NCI-H1092 treated with DMSO at 0.1 percent for 48 hours (cell line): ENCODE measurements at regions not wholly inside any gene's neighbourhood (a gene's known extent, or its start where the extent isn't known, plus 50 kb on each side); places are given as distances from the start of the nearest gene placed in this dataset.

Experiments used
- DNase-seq: peaks from one replicate; lab custom pipeline; 2025; lab: John Stamatoyannopoulos, UW

DNA sequence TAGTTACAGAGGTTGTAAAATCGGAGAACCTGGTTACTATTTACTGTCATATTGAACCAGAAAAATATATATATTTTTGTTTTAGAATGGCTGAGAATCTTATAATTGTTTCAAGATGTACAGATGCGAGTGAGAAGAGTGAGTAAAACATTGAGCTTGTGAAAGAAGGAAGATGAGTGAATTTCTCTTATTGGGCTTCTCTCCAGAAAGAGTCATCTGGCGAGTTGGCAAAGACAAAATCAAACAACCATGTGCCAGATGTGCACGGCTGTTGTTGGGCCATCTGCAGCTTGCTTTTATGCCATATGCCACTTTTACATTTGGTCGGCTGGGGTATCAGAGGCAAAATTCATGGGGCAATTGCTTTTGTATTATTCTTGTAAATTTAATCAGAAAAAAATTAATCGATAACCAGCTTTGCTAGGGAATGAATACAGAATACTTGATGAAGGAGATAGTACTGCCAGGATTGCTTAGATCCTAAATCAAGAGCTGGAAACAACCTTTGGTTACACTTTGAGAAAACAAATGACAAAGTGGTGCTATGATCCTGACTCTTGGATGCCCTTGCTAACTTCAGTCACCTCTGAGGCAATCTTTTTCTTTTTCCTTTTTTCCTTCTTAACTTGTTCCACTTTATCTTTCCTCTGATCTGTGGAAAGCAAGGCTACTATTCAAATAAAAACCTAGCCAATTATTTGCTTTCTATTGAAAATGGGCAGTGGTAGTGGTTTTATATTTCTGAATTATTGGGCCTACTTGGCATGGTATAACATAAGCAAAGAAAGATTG, 97.1 kb upstream of the GRIK2 start:
- DNase-seq, result peak; percentile 81

DNA sequence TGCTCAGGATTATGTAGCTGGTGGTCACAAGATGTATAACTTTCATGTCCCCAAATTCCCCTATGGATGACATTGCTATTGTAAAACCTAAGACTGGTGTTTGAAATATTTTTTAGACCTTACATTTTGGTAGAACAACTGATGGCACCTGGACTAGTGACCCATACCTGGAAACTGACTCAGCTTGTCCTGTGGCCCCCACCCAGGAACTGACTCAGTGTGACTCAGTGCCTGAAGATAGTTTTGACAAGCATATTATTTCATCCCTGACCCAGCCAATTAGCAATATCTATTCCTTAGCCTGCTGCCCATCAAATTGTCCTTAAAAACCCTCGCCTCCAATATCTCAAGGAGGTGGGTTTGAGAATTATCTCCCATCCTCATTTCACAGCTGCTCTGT, 90.9 kb upstream of the GRIK2 start:
- DNase-seq, result no peak

DNA sequence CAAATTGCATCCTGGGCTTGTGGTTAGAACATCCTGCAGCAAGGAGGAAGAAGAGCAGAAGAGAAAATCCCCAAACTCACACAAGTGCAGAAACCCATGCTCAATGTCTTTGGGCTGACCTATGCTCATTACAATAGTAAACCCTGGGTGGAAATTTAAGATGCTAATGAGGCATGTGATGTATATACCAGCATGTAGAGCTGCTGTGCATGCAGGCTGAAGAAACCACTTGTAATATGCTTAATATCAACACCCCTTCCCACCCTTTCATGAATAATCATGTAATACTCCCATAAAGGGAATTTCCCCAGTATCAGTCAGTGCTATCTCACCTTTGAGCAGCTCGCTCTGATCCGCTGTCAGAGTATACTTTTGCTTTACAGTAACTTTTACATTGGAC, 90.0 kb upstream of the GRIK2 start:
- DNase-seq, result no peak

DNA sequence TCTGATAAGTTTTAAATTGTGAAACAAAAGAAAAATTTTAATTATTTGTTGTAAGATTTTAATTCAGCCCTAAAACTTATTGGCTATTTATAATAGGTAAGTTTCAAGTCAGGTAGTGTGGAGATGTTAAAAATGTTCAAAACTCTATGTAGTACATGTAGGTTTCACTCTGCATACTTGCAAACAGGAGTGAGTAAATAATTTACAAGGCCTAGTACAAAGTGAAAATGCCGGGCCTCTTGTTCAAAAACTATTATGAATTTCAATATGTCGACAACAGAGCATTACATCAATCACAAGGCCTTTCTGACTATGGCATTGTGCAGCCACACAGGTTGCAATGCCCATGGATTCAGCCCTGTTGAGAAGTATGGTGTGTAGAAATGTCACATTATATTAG, 80.9 kb upstream of the GRIK2 start:
- no peak for DNase-seq

DNA sequence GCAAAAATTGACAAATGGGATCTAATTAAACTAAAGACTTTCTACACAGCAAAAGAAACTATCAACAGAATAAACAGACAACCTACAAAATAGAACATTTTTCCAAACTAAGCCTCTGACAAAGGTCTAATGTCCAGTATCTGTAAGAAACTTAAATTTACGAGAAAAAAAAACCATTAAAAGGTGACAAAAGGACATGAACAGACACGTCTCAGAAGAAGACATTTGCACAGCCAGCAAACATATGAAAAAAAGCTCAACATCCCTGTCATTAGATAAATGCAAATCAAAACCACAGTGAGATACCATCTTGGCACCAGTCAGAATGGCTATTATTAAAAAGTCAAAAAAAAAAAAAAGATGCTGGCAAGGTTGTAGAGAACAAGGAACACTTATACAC, 70.6 kb upstream of the GRIK2 start:
- DNase-seq, result no peak

DNA sequence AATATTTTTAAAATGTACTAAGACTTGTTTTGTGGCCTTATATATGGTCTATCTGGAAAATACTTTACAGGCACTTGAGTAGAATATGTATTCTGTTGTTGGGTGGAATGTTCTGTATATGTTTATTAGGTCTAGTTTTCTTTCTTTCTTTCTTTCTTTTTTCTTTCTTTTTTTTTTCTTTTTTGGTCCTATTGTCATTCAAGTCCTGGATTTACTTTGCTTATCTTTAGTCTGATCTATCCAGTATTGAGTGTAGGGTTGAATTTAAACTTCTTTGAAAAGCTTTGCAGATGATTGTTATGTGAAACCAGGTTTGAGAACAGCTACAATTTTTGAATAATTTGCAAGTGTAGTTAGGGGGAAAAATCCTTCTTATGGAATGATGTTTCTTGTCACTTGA, 67.1 kb upstream of the GRIK2 start:
- DNase-seq, result no peak

DNA sequence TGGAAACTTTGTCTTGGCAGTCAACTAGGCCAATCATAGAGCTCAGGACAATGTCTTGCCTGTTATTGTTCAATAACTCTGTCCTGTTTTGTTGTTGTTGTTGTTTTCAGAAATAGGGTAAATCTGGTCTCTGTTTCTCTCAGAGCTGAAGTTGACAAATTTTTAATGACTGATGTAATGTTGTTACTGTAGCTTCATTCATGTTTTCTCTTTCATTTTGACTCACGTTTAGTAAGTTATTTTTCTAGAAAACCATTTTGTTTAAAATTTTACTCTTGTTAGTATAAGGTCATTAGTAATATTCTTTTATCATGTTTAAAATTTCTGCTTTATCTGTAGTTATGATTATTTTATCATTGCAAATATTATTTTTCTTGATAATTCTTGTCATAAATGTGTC, 51.6 kb upstream of the GRIK2 start:
- no peak for DNase-seq
